Hepatocyte (in vitro differentiated cells): ENCODE measurements at regions not wholly inside any gene's neighbourhood (a gene's known extent, or its start where the extent isn't known, plus 50 kb on each side); places are given as distances from the start of the nearest gene placed in this dataset.

ENCODE experiments used
- DNase-seq: peaks from one replicate; pipeline ENCODE4 v3.0.0-alpha.2; 2016; ENCODE audit warnings: low spot score
- H2AFZ ChIP-seq: fragments of 200-600 bp; sonication (generic); 2 replicates; pipeline ENCODE4 v1.6.0; 2016; ENCODE audit warnings: antibody characterized with exemption, mild to moderate bottlenecking
- H3K27ac ChIP-seq: fragments of 200-600 bp; sonication (generic); 2 replicates; pipeline ENCODE4 v1.5.1; 2016; ENCODE audit warnings: mild to moderate bottlenecking
- H3K27me3 ChIP-seq: fragments of 200-600 bp; sonication (generic); 2 replicates; pipeline ENCODE4 v1.6.1; 2016
- H3K36me3 ChIP-seq: fragments of 200-600 bp; sonication (generic); replicated peaks from 2 replicates; pipeline ENCODE4 v1.5.1; 2016; ENCODE audit warnings: low read depth; ENCODE audit not compliant: insufficient read depth
- H3K4me1 ChIP-seq: fragments of 200-600 bp; sonication (generic); 2 replicates; pipeline ENCODE4 v1.5.1; 2016; ENCODE audit warnings: mild to moderate bottlenecking, moderate library complexity; ENCODE audit not compliant: insufficient read depth
- H3K4me2 ChIP-seq: fragments of 200-600 bp; sonication (generic); 2 replicates; pipeline ENCODE4 v1.6.0; 2016
- H3K4me3 ChIP-seq: fragments of 200-600 bp; sonication (generic); 2 replicates; pipeline ENCODE4 v1.5.1; 2016; ENCODE audit warnings: mild to moderate bottlenecking
- H3K79me2 ChIP-seq: fragments of 200-600 bp; sonication (generic); 2 replicates; pipeline ENCODE4 v1.6.0; 2017; ENCODE audit warnings: mild to moderate bottlenecking
- H3K9me2 ChIP-seq: fragments of 200-600 bp; sonication (generic); replicated peaks from 2 replicates; pipeline ENCODE4 v1.6.0; 2017; ENCODE audit warnings: mild to moderate bottlenecking; ENCODE audit not compliant: insufficient read depth
- H3K9me3 ChIP-seq: fragments of 200-600 bp; sonication (generic); 2 replicates; pipeline ENCODE4 v1.5.1; 2016; ENCODE audit warnings: low read depth, mild to moderate bottlenecking
- H4K20me1 ChIP-seq: fragments of 200-600 bp; sonication (generic); 2 replicates; pipeline ENCODE4 v1.6.0; 2016; ENCODE audit warnings: mild to moderate bottlenecking; ENCODE audit not compliant: insufficient read depth, poor library complexity, severe bottlenecking
- CTCF ChIP-seq: fragments of 200-600 bp; sonication (generic); IDR thresholded peaks from 2 replicates; pipeline ENCODE4 v1.5.1; 2016; ENCODE audit warnings: antibody characterized with exemption, mild to moderate bottlenecking; ENCODE audit not compliant: poor library complexity
- EZH2 ChIP-seq: fragments of 200-600 bp; sonication (generic); IDR thresholded peaks from 2 replicates; pipeline ENCODE4 v1.6.1; 2016; ENCODE audit warnings: antibody characterized with exemption, mild to moderate bottlenecking, borderline replicate concordance
- EZH2phosphoT487 ChIP-seq: fragments of 200-600 bp; sonication (generic); IDR thresholded peaks from one replicate; pipeline ENCODE4 v1.6.1; 2018; ENCODE audit warnings: antibody characterized with exemption, mild to moderate bottlenecking, low read depth, moderate library complexity; ENCODE audit not compliant: unreplicated experiment, severe bottlenecking
- WGBS: methylation state at CpG from one replicate; pipeline ENCODE4 v1.1.6; 2016; ENCODE audit warnings: low lambda C conversion rate; ENCODE audit errors: missing lambda C conversion rate; 5-methylcytosine and 5-hydroxymethylcytosine counted together

- Histone ChIP-seq H3K36me3 (no peaks in the 10 kb centered on the region), H3K4me3 (no peak overlapping the region), H3K27me3 (no peaks in the 10 kb centered on the region), H3K9me3 (no peaks in the 10 kb centered on the region), H3K27ac (peak overlapping the region; percentile 47), H3K4me1 (no peaks in the 10 kb centered on the region), H3K79me2 (no peaks in the 10 kb centered on the region), H3K4me2 (no peak overlapping the region), H2AFZ (no peak overlapping the region), H4K20me1 (no peaks in the 10 kb centered on the region), H3K9me2 (no peaks in the 10 kb centered on the region)
- DNase-seq = peak; percentile 39
- WGBS = 75% methylated on average over 6 of the region's 6 CpGs
- no peak for TF ChIP-seq EZH2phosphoT487
- no peak for TF ChIP-seq EZH2
- TF ChIP-seq CTCF = no peak
Measured at GRCh38 chr2:234137400-234138014, 87.0 kb downstream of the SPP2 start.

DNA sequence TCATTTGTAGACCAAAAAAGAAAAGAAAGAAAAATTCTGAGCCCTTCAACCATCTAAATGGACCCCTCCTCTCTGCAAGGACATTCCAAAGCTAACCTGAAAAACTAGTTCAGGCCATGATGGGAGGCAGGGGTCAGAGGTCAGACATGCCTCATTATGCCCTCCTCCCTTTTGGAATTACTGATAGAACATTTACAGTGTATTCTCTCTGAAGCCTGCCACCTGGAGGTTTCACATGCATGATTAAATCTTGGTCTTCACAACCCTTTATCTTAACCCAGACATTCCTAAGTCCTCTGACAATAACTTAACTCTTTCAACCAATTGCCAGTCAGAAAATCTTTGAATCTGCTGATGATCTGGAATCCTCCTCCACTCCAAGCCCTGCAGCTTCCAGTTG is 86.0 kb downstream of the SPP2 start:
- peak; percentile 37 for DNase-seq
- no peak overlapping the region for H3K4me2 ChIP-seq

DNA sequence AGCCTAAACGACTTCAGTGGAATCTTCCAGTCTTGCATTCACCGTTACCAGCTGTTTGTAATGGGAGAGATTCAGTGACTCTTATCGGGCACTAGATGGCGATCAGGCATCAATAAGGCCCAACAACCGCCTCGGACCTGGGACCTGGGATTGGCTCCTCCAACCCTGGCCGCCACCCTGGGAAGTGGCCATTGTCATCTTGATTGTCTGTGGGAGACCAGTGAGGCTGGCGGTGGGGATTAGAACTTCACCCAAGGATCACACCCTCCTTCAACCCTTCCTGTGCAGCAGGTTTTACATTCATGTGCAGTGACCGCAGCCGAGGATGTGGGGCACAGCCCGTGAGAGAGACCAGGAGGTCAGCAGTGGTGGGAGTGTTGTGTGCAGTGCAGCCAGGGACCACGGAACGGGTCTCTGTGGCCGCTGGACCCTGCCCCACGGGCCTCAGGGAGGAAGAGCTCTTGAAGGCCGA is 85.3 kb downstream of the SPP2 start:
- no peak overlapping the region for H3K4me2 ChIP-seq
- DNase-seq = peak; percentile 87
- peak overlapping the region; percentile 22 for H2AFZ ChIP-seq
- H3K27ac ChIP-seq = peak overlapping the region; percentile 32
- H3K4me3 ChIP-seq = no peak overlapping the region
- no peaks in the 10 kb centered on the region for H3K36me3 ChIP-seq
- no peaks in the 10 kb centered on the region for H3K27me3 ChIP-seq
- no peaks in the 10 kb centered on the region for H3K9me3 ChIP-seq
- WGBS = 36% methylated on average over 16 of the region's 16 CpGs
- no peaks in the 10 kb centered on the region for H3K9me2 ChIP-seq
- no peaks in the 10 kb centered on the region for H4K20me1 ChIP-seq
- TF ChIP-seq EZH2 (no peak), EZH2phosphoT487 (no peak), CTCF (peak; percentile 94)
- H3K79me2 ChIP-seq = no peaks in the 10 kb centered on the region
- H3K4me1 ChIP-seq = no peaks in the 10 kb centered on the region

More for the DNA sequence above, 86.0 kb downstream of the SPP2 start:
- Histone ChIP-seq H3K36me3 (no peaks in the 10 kb centered on the region), H3K79me2 (no peaks in the 10 kb centered on the region), H3K9me2 (no peaks in the 10 kb centered on the region), H3K4me1 (no peaks in the 10 kb centered on the region), H3K4me3 (no peak overlapping the region), H2AFZ (no peak overlapping the region), H3K27ac (peak overlapping the region; percentile 47), H3K9me3 (no peaks in the 10 kb centered on the region), H4K20me1 (no peaks in the 10 kb centered on the region), H3K27me3 (no peaks in the 10 kb centered on the region)
- peak; percentile 17 for TF ChIP-seq CTCF
- TF ChIP-seq EZH2 = no peak

- WGBS = 74% methylated on average over 6 of the region's 6 CpGs
- Histone ChIP-seq H3K9me2 (no peaks in the 10 kb centered on the region), H3K4me3 (no peak overlapping the region), H4K20me1 (no peaks in the 10 kb centered on the region), H3K36me3 (no peaks in the 10 kb centered on the region), H3K4me1 (no peaks in the 10 kb centered on the region), H3K9me3 (no peaks in the 10 kb centered on the region), H3K4me2 (no peak overlapping the region), H3K27me3 (no peaks in the 10 kb centered on the region), H2AFZ (no peak overlapping the region), H3K27ac (no peak overlapping the region), H3K79me2 (no peaks in the 10 kb centered on the region)
- TF ChIP-seq EZH2phosphoT487 = no peak
- TF ChIP-seq EZH2 = no peak
- TF ChIP-seq CTCF = no peak
- DNase-seq = no peak
Measured at GRCh38 chr2:234134496-234134895, 84.0 kb downstream of the SPP2 start.
